ENCODE measurements at regions not wholly inside any gene's neighbourhood (a gene's known extent, or its start where the extent isn't known, plus 50 kb on each side); places are given as distances from the start of the nearest gene placed in this dataset.

- TF ChIP-seq EZH2phosphoT487 (IDR thresholded peaks at IDR 0.05; ENCODE audit: borderline replicate concordance, low read length): no peak
- no peak for TF ChIP-seq CTCF (IDR thresholded peaks at IDR 0.05; ENCODE audit: low read depth, low read length, poor library complexity, severe bottlenecking)
- H3K9me3 ChIP-seq (ENCODE audit: control insufficient read depth, insufficient read depth, low read length): no peaks in the 10 kb centered on the region
- no peak overlapping the region for H3K27ac ChIP-seq (ENCODE audit: low read depth, low read length)
- no peaks in the 10 kb centered on the region for H3K36me3 ChIP-seq (ENCODE audit: control insufficient read depth, low read length)
- H3K79me2 ChIP-seq (ENCODE audit: control insufficient read depth, low read length): no peaks in the 10 kb centered on the region
- H3K27me3 ChIP-seq (ENCODE audit: control insufficient read depth, low read length): no peaks in the 10 kb centered on the region
- no peak overlapping the region for H3K4me3 ChIP-seq (ENCODE audit: low read length)
- no peaks in the 10 kb centered on the region for H3K4me1 ChIP-seq (ENCODE audit: control insufficient read depth, low read length)
- H4K20me1 ChIP-seq (ENCODE audit: control insufficient read depth, insufficient read depth, low read depth, low read length): no peaks in the 10 kb centered on the region
- no peak overlapping the region for H3K4me2 ChIP-seq (ENCODE audit: low read length)
- H3F3A ChIP-seq (ENCODE audit: control insufficient read depth, insufficient read depth): no peaks in the 10 kb centered on the region
- no peaks in the 10 kb centered on the region for H3K9me2 ChIP-seq (replicated peaks; ENCODE audit: control insufficient read depth, low read length)
Measured at GRCh38 chr9:82865524-82865923, 197.4 kb downstream of the RASEF start.

GRCh38 chr9:82880336-82881050 is 182.4 kb downstream of the RASEF start:
- Histone ChIP-seq H3K4me2 (ENCODE audit: low read length) (no peak overlapping the region), H3K27ac (ENCODE audit: low read depth, low read length) (no peak overlapping the region), H3K79me2 (ENCODE audit: control insufficient read depth, low read length) (no peaks in the 10 kb centered on the region), H3K9me3 (ENCODE audit: control insufficient read depth, insufficient read depth, low read length) (no peaks in the 10 kb centered on the region), H3K36me3 (ENCODE audit: control insufficient read depth, low read length) (no peaks in the 10 kb centered on the region), H3K4me3 (ENCODE audit: low read length) (no peak overlapping the region), H3K27me3 (ENCODE audit: control insufficient read depth, low read length) (no peaks in the 10 kb centered on the region), H3K9me2 (replicated peaks; ENCODE audit: control insufficient read depth, low read length) (no peaks in the 10 kb centered on the region), H3K4me1 (ENCODE audit: control insufficient read depth, low read length) (no peaks in the 10 kb centered on the region), H3F3A (ENCODE audit: control insufficient read depth, insufficient read depth) (no peaks in the 10 kb centered on the region), H4K20me1 (ENCODE audit: control insufficient read depth, insufficient read depth, low read depth, low read length) (no peaks in the 10 kb centered on the region)
- no peak for TF ChIP-seq CTCF (IDR thresholded peaks at IDR 0.05; ENCODE audit: low read depth, low read length, poor library complexity, severe bottlenecking)
- TF ChIP-seq EZH2phosphoT487 (IDR thresholded peaks at IDR 0.05; ENCODE audit: borderline replicate concordance, low read length): no peak

- no peak overlapping the region for H3K4me2 ChIP-seq (ENCODE audit: low read length)
- no peaks in the 10 kb centered on the region for H3K79me2 ChIP-seq (ENCODE audit: control insufficient read depth, low read length)
- H3K4me1 ChIP-seq (ENCODE audit: control insufficient read depth, low read length): no peaks in the 10 kb centered on the region
- no peaks in the 10 kb centered on the region for H3F3A ChIP-seq (ENCODE audit: control insufficient read depth, insufficient read depth)
- H4K20me1 ChIP-seq (ENCODE audit: control insufficient read depth, insufficient read depth, low read depth, low read length): no peaks in the 10 kb centered on the region
- no peaks in the 10 kb centered on the region for H3K27me3 ChIP-seq (ENCODE audit: control insufficient read depth, low read length)
- no peak for TF ChIP-seq CTCF (IDR thresholded peaks at IDR 0.05; ENCODE audit: low read depth, low read length, poor library complexity, severe bottlenecking)
- no peak for TF ChIP-seq EZH2phosphoT487 (IDR thresholded peaks at IDR 0.05; ENCODE audit: borderline replicate concordance, low read length)
- H3K36me3 ChIP-seq (ENCODE audit: control insufficient read depth, low read length): no peaks in the 10 kb centered on the region
- no peak overlapping the region for H3K27ac ChIP-seq (ENCODE audit: low read depth, low read length)
- no peaks in the 10 kb centered on the region for H3K9me2 ChIP-seq (replicated peaks; ENCODE audit: control insufficient read depth, low read length)
- H3K4me3 ChIP-seq (ENCODE audit: low read length): no peak overlapping the region
- H3K9me3 ChIP-seq (ENCODE audit: control insufficient read depth, insufficient read depth, low read length): no peaks in the 10 kb centered on the region
Measured at GRCh38 chr9:82882138-82882537, 180.8 kb downstream of the RASEF start.

Measured in DOHH2 (cell line).